Type B pancreatic cell (in vitro differentiated cells): ENCODE measurements at regions not wholly inside any gene's neighbourhood (a gene's known extent, or its start where the extent isn't known, plus 50 kb on each side); places are given as distances from the start of the nearest gene placed in this dataset.

Experiments used
- DNase-seq: peaks from one replicate; pipeline ENCODE4 v3.0.0; 2021; ENCODE audit warnings: mixed read lengths; ENCODE audit not compliant: unreplicated experiment; ENCODE audit errors: extremely low spot score
- H3K27ac Mint-ChIP-seq: 2 replicates; pipeline ENCODE4 v1.8.0; 2021; ENCODE audit warnings: mild to moderate bottlenecking, mixed read lengths
- H3K27me3 Mint-ChIP-seq: 2 replicates; pipeline ENCODE4 v1.8.0; 2021; ENCODE audit warnings: mixed read lengths
- H3K36me3 Mint-ChIP-seq: 2 replicates; pipeline ENCODE4 v1.8.0; 2021; ENCODE audit warnings: mixed read lengths
- H3K4me1 Mint-ChIP-seq: one replicate; pipeline ENCODE4 v1.8.0; 2021; ENCODE audit warnings: mixed read lengths; ENCODE audit not compliant: unreplicated experiment
- H3K4me3 Mint-ChIP-seq: 2 replicates; pipeline ENCODE4 v1.8.0; 2021; ENCODE audit warnings: mild to moderate bottlenecking, mixed read lengths
- H3K9me3 Mint-ChIP-seq: 2 replicates; pipeline ENCODE4 v1.8.0; 2021; ENCODE audit warnings: mixed read lengths
- TF ChIP-seq, protein P1 (sequence below): fragments of 200-600 bp; sonication (generic); conservative IDR thresholded peaks from 2 replicates; pipeline ENCODE4 v1.5.0; 2021; ENCODE audit warnings: antibody characterized with exemption, mild to moderate bottlenecking

DNA sequence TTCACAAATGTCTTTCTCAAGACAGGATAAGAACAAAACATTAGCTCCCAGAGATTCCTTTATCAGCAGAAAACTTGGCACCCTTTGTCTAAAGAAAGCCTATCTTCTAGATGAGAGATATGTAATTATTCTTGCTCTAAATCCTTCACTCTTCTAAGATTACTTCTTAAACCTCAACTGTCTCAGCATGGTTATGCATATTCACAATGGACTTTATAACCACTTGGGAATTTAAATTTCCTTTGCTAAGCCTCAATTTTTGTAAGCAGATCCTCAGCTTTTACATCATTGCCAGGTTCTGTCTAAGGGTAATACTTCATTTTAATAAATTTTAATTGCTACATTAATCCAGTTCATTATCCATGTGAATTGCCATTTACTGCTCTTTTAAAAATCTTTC lies 433.6 kb upstream of the DDI1 start:
- H3K27ac Mint-ChIP-seq = no peak overlapping the region
- peaks cover 12% of the 10 kb centered on the region for H3K27me3 Mint-ChIP-seq
- H3K4me3 Mint-ChIP-seq = no peak overlapping the region
- TF ChIP-seq, protein P1, sequence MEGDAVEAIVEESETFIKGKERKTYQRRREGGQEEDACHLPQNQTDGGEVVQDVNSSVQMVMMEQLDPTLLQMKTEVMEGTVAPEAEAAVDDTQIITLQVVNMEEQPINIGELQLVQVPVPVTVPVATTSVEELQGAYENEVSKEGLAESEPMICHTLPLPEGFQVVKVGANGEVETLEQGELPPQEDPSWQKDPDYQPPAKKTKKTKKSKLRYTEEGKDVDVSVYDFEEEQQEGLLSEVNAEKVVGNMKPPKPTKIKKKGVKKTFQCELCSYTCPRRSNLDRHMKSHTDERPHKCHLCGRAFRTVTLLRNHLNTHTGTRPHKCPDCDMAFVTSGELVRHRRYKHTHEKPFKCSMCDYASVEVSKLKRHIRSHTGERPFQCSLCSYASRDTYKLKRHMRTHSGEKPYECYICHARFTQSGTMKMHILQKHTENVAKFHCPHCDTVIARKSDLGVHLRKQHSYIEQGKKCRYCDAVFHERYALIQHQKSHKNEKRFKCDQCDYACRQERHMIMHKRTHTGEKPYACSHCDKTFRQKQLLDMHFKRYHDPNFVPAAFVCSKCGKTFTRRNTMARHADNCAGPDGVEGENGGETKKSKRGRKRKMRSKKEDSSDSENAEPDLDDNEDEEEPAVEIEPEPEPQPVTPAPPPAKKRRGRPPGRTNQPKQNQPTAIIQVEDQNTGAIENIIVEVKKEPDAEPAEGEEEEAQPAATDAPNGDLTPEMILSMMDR = no peak
- no peaks in the 10 kb centered on the region for H3K9me3 Mint-ChIP-seq
- no peaks in the 10 kb centered on the region for H3K36me3 Mint-ChIP-seq
- no peaks in the 10 kb centered on the region for H3K4me1 Mint-ChIP-seq
- DNase-seq = no peak

DNA sequence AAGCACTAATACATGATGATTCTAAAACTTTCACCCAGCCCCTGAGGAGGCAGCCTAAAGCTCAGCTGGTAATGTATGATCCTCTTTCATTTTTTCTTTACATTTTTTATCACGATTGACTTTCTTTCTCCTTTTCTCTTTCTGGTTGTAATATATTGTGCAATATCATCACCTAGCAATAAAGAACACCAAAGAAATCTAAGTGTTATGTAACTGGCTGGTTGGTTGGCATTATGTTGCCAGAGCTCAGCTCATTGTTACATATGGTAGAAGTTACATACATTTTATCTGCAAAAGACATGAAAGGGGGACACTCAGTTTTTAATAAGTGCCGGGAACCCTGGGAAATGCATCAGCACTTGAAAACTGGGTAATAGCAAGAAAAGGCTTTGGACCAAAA lies 432.1 kb upstream of the DDI1 start:
- peaks cover 6% of the 10 kb centered on the region for H3K9me3 Mint-ChIP-seq
- H3K27me3 Mint-ChIP-seq = peaks cover 12% of the 10 kb centered on the region
- H3K4me3 Mint-ChIP-seq = no peak overlapping the region
- no peak overlapping the region for H3K27ac Mint-ChIP-seq
- no peaks in the 10 kb centered on the region for H3K36me3 Mint-ChIP-seq
- H3K4me1 Mint-ChIP-seq = no peaks in the 10 kb centered on the region
- TF ChIP-seq, protein P1 = no peak
- DNase-seq = no peak

DNA sequence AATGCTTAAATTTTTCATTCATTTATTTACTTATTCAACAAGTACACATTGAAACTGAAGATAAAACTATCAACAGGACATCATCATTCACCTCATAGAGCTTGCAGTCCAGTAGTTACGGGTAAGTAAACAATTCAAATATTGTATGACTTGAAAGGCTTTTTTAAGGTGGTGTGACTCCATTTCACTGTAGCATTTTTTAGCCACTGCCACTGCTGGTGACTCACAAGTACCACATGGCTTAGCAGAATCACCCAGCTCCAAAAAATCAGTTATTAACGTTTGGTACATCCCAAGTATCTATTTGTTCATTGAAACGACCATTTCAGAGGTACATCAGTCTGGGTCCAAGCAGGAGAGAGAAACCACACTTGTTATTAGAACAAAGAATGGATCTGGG lies 427.9 kb upstream of the DDI1 start:
- Mint-ChIP-seq H3K4me3 (no peak overlapping the region), H3K4me1 (no peaks in the 10 kb centered on the region), H3K27me3 (no peaks in the 10 kb centered on the region)

DNA sequence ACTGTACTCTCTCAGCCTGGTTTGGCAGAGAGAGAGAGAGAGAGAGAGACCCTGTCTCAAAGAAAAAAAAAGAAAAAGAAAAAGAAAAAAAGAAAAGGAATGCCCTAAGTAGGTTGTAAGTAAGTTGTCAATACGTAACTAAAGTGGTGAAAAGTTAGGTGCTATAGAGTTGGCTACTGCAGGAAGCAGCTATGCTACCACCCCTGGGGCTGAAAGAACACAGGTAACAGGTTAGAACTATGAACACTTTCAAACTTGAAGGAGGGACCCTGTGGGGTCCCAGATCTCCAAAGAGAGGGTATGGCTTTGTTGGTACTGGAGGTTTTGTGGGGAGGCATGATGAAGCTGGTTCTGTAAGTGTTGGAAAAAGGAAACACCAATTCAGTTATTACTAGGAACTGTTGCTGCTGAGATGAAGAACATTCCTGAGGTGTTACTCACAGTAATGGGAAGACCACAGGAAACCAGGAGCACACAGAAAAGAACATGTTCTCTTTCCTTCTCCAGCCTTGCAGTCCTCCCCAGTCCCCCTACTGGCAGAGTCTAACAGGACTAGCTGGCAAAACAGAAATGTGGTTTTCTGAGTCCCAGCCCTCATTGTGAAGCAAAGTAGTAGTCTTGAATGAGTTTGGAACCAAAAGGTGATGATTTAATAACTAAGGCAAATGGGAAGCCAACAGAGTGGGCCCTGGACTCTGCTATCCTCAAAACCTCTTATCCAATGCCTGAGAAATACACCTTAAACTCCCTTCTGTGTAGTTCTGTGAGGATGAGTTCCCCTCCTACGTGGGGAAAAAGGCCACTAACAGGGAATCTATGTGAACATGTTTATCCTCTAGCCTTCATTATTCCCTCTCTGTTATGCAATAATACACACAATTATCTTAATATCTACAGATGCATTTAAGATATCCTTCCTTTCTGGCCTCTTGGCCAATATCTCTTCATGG lies 427.0 kb upstream of the DDI1 start:
- TF ChIP-seq, protein P1 = peak; percentile 48
- no peak for DNase-seq
- no peak overlapping the region for H3K27ac Mint-ChIP-seq
- H3K4me3 Mint-ChIP-seq = no peak overlapping the region
- H3K27me3 Mint-ChIP-seq = no peaks in the 10 kb centered on the region
- no peaks in the 10 kb centered on the region for H3K4me1 Mint-ChIP-seq
- no peaks in the 10 kb centered on the region for H3K36me3 Mint-ChIP-seq
- peaks cover 11% of the 10 kb centered on the region for H3K9me3 Mint-ChIP-seq

More for the DNA sequence above, 427.9 kb upstream of the DDI1 start:
- Mint-ChIP-seq H3K27ac (no peak overlapping the region), H3K9me3 (peaks cover 11% of the 10 kb centered on the region), H3K36me3 (no peaks in the 10 kb centered on the region)
- TF ChIP-seq, protein P1 = no peak
- DNase-seq = no peak

DNA sequence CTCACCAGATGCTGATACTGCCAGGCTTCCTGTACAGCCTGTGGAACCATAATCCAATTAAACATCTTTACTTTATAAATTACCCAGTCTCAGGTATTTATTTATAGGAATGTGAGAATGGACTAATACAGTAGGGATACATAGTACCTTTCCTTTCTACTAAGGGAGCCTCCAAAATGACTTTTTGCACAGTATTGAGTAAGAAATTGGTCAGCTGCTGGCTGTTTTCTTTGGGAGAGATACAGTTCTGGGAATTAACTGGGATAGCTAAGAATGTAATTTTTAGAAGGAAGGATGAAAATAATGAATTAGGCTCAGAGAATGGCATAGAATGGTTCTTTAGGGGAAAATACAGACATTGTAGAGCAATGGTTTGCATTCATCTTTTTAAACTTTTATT lies 426.0 kb upstream of the DDI1 start:
- Mint-ChIP-seq H3K9me3 (peaks cover 11% of the 10 kb centered on the region), H3K27me3 (peaks cover 3% of the 10 kb centered on the region), H3K4me3 (no peak overlapping the region), H3K36me3 (no peaks in the 10 kb centered on the region), H3K4me1 (no peaks in the 10 kb centered on the region), H3K27ac (no peak overlapping the region)
- TF ChIP-seq, protein P1 = no peak
- no peak for DNase-seq
